Gastroesophageal sphincter (tissue), 4 donors: ENCODE measurements at regions not wholly inside any gene's neighbourhood (a gene's known extent, or its start where the extent isn't known, plus 50 kb on each side); places are given as distances from the start of the nearest gene placed in this dataset.
"Not testable (repeated sequence)": the region's sequence is repeated elsewhere in the genome, so short reads cannot be mapped to it uniquely, and the experiment has no call there.

Source experiments
- ATAC-seq: fragments of 150-250 bp; one replicate; pipeline ENCODE4 v1.9.1; 2016; ENCODE audit warnings: mild to moderate bottlenecking, moderate library complexity
- H3K27ac ChIP-seq, 4 donors: fragments of 200-600 bp; sonication (generic) in 3 of 4; 1 replicate in 3 of 4; 2 replicates in 1 of 4; pipeline ENCODE4 v1.5.1; 2016 to 2019
- H3K27me3 ChIP-seq: fragments of 200-600 bp; sonication (generic); one replicate; pipeline ENCODE4 v1.5.1; 2019
- H3K36me3 ChIP-seq, 2 donors: fragments of 200-600 bp; sonication (generic); one replicate each; pipeline ENCODE4 v1.5.1; 2019; ENCODE audit warnings: control low read depth in 1 of 2
- H3K4me1 ChIP-seq, 3 donors: fragments of 200-600 bp; sonication (generic); 1 replicate in 2 of 3; 2 replicates in 1 of 3; pipeline ENCODE4 v1.5.1; 2016 to 2019; ENCODE audit warnings: control low read depth in 2 of 3
- H3K4me3 ChIP-seq, 2 donors: fragments of 200-600 bp; sonication (generic); one replicate each; pipeline ENCODE4 v1.5.1; 2019; ENCODE audit warnings: mild to moderate bottlenecking in 1 of 2, moderate library complexity in 1 of 2
- H3K9me3 ChIP-seq, 3 donors: fragments of 200-600 bp; sonication (generic); one replicate each; pipeline ENCODE4 v1.5.1; 2017 to 2019; ENCODE audit warnings: control low read depth in 2 of 3
- CTCF ChIP-seq, 4 experiments: fragments of 200-600 bp in 2 of 4; fragments of 450-650 bp in 2 of 4; sonication (generic) in 1 of 4; IDR thresholded peaks; one replicate each; pipeline ENCODE4 v1.5.1; 2017 to 2019; ENCODE audit warnings: antibody characterized with exemption in 4 of 4, mild to moderate bottlenecking in 2 of 4, moderate library complexity in 2 of 4
- EP300 ChIP-seq: sonication (generic); formaldehyde crosslinking; IDR thresholded peaks from one replicate; pipeline ENCODE4 v1.6.1; 2017; ENCODE audit warnings: antibody characterized with exemption, mild to moderate bottlenecking
- POLR2A ChIP-seq, 2 donors: fragments of 450-650 bp; IDR thresholded peaks; one replicate each; pipeline ENCODE4 v1.6.1; 2017; ENCODE audit warnings: antibody characterized with exemption in 2 of 2, mild to moderate bottlenecking in 2 of 2, moderate library complexity in 1 of 2
- POLR2AphosphoS5 ChIP-seq: sonication (generic); formaldehyde crosslinking; IDR thresholded peaks from one replicate; pipeline ENCODE4 v1.6.1; 2017; ENCODE audit warnings: antibody characterized with exemption
- WGBS, 2 donors: methylation state at CpG; one replicate each; pipeline ENCODE4 v1.1.5; 2018; ENCODE audit warnings: low coverage in 1 of 2; 5-methylcytosine and 5-hydroxymethylcytosine counted together

- peaks cover 23% of the 10 kb centered on the region for H3K27me3 ChIP-seq
- H3K27ac ChIP-seq: no peak overlapping the region
- no peak for ATAC-seq
- no peak overlapping the region for H3K4me3 ChIP-seq
- H3K9me3 ChIP-seq: no peaks in the 10 kb centered on the region
- TF ChIP-seq EP300 (no peak), POLR2A (IDR thresholded peaks at IDR 0.05) (no peak), POLR2AphosphoS5 (no peak), CTCF (IDR thresholded peaks at IDR 0.05) (no peak)
- no peaks in the 10 kb centered on the region for H3K4me1 ChIP-seq
- no peaks in the 10 kb centered on the region for H3K36me3 ChIP-seq
- WGBS, 2 donors: 9 to 82% methylated on average over 1 of the region's 1 CpG
Measured at GRCh38 chr1:233815357-233815756, 89.1 kb upstream of the SLC35F3 start.

- TF ChIP-seq POLR2A (IDR thresholded peaks at IDR 0.05) (no peak), POLR2AphosphoS5 (no peak), CTCF (IDR thresholded peaks at IDR 0.05) (no peak), EP300 (no peak)
- ATAC-seq: no peak
- no peak overlapping the region for H3K4me3 ChIP-seq
- H3K9me3 ChIP-seq: no peaks in the 10 kb centered on the region
- H3K27ac ChIP-seq: no peak overlapping the region
- WGBS, 2 donors: 40 to 62% methylated on average over 3 of the region's 3 CpGs
- H3K36me3 ChIP-seq: no peaks in the 10 kb centered on the region
- no peaks in the 10 kb centered on the region for H3K4me1 ChIP-seq
- peaks cover 23% of the 10 kb centered on the region for H3K27me3 ChIP-seq
Measured at GRCh38 chr1:233815865-233816264, 88.6 kb upstream of the SLC35F3 start.

- 63 to 70% methylated on average over 2 of the region's 2 CpGs for WGBS, 2 donors
- H3K9me3 ChIP-seq: no peaks in the 10 kb centered on the region
- TF ChIP-seq POLR2A (IDR thresholded peaks at IDR 0.05) (no peak), CTCF (IDR thresholded peaks at IDR 0.05) (no peak), POLR2AphosphoS5 (no peak), EP300 (no peak)
Measured at GRCh38 chr1:233816348-233816747, 88.1 kb upstream of the SLC35F3 start.

GRCh38 chr1:233819042-233819441 lies 85.4 kb upstream of the SLC35F3 start:
- H3K36me3 ChIP-seq: no peaks in the 10 kb centered on the region
- 50% methylated on average over 1 of the region's 1 CpG for WGBS, 2 donors
- no peak overlapping the region for H3K4me3 ChIP-seq
- ATAC-seq: no peak
- H3K27me3 ChIP-seq: peaks cover 25% of the 10 kb centered on the region
- no peak for TF ChIP-seq POLR2A (IDR thresholded peaks at IDR 0.05)
- no peak for TF ChIP-seq EP300
- no peak for TF ChIP-seq CTCF (IDR thresholded peaks at IDR 0.05)
- no peak for TF ChIP-seq POLR2AphosphoS5
- H3K9me3 ChIP-seq: peaks cover 0 to 10% (median 0%) of the 10 kb centered on the region in 3 donors
- no peak overlapping the region for H3K27ac ChIP-seq
- H3K4me1 ChIP-seq: no peaks in the 10 kb centered on the region

More at GRCh38 chr1:233816348-233816747, 88.1 kb upstream of the SLC35F3 start:
- Histone ChIP-seq H3K4me1 (no peaks in the 10 kb centered on the region), H3K36me3 (no peaks in the 10 kb centered on the region), H3K4me3 (no peak overlapping the region), H3K27ac (no peak overlapping the region), H3K27me3 (peaks cover 23% of the 10 kb centered on the region)
- ATAC-seq: no peak

GRCh38 chr1:233824179-233824578 lies 80.3 kb upstream of the SLC35F3 start:
- not testable (repeated sequence) for H3K27me3 ChIP-seq, H3K36me3 ChIP-seq, ATAC-seq, H3K4me1 ChIP-seq, H3K4me3 ChIP-seq, H3K27ac ChIP-seq
- H3K9me3 ChIP-seq: peaks cover 0 to 30% (median 0%) of the 10 kb centered on the region in 3 donors
- 80 to 90% methylated on average over 2 of the region's 2 CpGs for WGBS, 2 donors

- ATAC-seq, H3K27ac ChIP-seq, H3K27me3 ChIP-seq, H3K4me1 ChIP-seq, H3K4me3 ChIP-seq, H3K36me3 ChIP-seq: not testable (repeated sequence)
- H3K9me3 ChIP-seq: peaks cover 0 to 48% (median 0%) of the 10 kb centered on the region in 3 donors
- 58 to 69% methylated on average over 2 of the region's 2 CpGs for WGBS, 2 donors
Measured at GRCh38 chr1:233827937-233828336, 76.5 kb upstream of the SLC35F3 start.
